Suppressor macrophage treated with lipopolysaccharide for 1 hour (primary cell): ENCODE measurements at regions not wholly inside any gene's neighbourhood (a gene's known extent, or its start where the extent isn't known, plus 50 kb on each side); places are given as distances from the start of the nearest gene placed in this dataset.
"Not testable (repeated sequence)": the region's sequence is repeated elsewhere in the genome, so short reads cannot be mapped to it uniquely, and the experiment has no call there.

Experiments
- DNase-seq, 3 donors: peaks; one replicate each; pipeline ENCODE4 v3.0.0-alpha.2; 2020 to 2022

GRCh38 chr18:39618265-39619003 lies 2052.8 kb upstream of the CELF4 start:
- no peak for DNase-seq

GRCh38 chr18:39611381-39612100 lies 2045.9 kb upstream of the CELF4 start:
- peak in 1 of 3 donors; percentile 1 for DNase-seq

GRCh38 chr18:39607034-39607433 lies 2041.4 kb upstream of the CELF4 start:
- DNase-seq: no peak

- peak; percentile 10 to 51 (median 47) for DNase-seq
Measured at GRCh38 chr18:39604836-39605235, 2039.2 kb upstream of the CELF4 start.

- no peak for DNase-seq
Measured at GRCh38 chr18:39602131-39602530, 2036.5 kb upstream of the CELF4 start.

GRCh38 chr18:39600894-39601293 lies 2035.3 kb upstream of the CELF4 start:
- DNase-seq: no peak

GRCh38 chr18:39599251-39599650 lies 2033.7 kb upstream of the CELF4 start:
- DNase-seq: no peak

GRCh38 chr18:39596891-39597290 lies 2031.3 kb upstream of the CELF4 start:
- DNase-seq: no peak

- DNase-seq: no peak
Measured at GRCh38 chr18:39596221-39596620, 2030.6 kb upstream of the CELF4 start.

- no peak for DNase-seq
Measured at GRCh38 chr18:39594206-39594605, 2028.6 kb upstream of the CELF4 start.

- DNase-seq: no peak
Measured at GRCh38 chr18:39591649-39592048, 2026.1 kb upstream of the CELF4 start.

- DNase-seq: no peak
Measured at GRCh38 chr18:39589496-39589895, 2023.9 kb upstream of the CELF4 start.

GRCh38 chr18:39587586-39587985 lies 2022.0 kb upstream of the CELF4 start:
- DNase-seq: no peak

GRCh38 chr18:39586741-39587140 lies 2021.1 kb upstream of the CELF4 start:
- DNase-seq: no peak

- DNase-seq: no peak
Measured at GRCh38 chr18:39574897-39575296, 2009.3 kb upstream of the CELF4 start.

GRCh38 chr18:39571511-39571910 lies 2005.9 kb upstream of the CELF4 start:
- peak in 2 of 3 donors; percentile 43 to 52 for DNase-seq

- not testable (repeated sequence) for DNase-seq
Measured at GRCh38 chr18:39565551-39566230, 2000.1 kb upstream of the CELF4 start.

- no peak for DNase-seq
Measured at GRCh38 chr18:39564716-39565115, 1999.1 kb upstream of the CELF4 start.

GRCh38 chr18:39561126-39561525 lies 1995.5 kb upstream of the CELF4 start:
- no peak for DNase-seq

GRCh38 chr18:39558658-39559057 lies 1993.1 kb upstream of the CELF4 start:
- DNase-seq: no peak

- DNase-seq: no peak
Measured at GRCh38 chr18:39555496-39555895, 1989.9 kb upstream of the CELF4 start.

GRCh38 chr18:39550701-39551100 lies 1985.1 kb upstream of the CELF4 start:
- DNase-seq: no peak

- no peak for DNase-seq
Measured at GRCh38 chr18:39549144-39549543, 1983.5 kb upstream of the CELF4 start.

GRCh38 chr18:39531659-39532058 lies 1966.1 kb upstream of the CELF4 start:
- DNase-seq: no peak
